ENCODE measurements at regions not wholly inside any gene's neighbourhood (a gene's known extent, or its start where the extent isn't known, plus 50 kb on each side); places are given as distances from the start of the nearest gene placed in this dataset.
A peak's percentile ranks its signal among the peaks of the same experiment; 100 is the strongest.

DNA sequence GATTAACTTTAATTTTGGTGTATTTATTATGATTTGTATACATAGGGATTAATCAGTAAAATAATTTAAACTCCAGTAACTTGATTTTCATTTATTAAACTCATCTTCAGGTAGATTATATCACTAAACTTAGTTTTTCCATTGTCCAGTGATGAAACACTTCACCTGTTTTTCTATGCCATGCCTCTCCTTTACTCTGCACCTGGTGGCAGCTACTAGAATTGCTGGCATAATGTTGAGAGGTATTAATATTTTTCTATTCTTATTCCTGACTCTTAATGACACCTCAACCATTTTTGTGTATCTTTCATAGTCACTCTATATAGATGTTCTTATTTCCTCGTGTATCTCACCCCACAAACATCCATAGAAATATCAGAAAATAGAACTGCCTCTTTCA is 940.3 kb upstream of the CRIM1 start:
- Histone ChIP-seq H3K27ac (no peak overlapping the region), H3K27me3 (no peaks in the 10 kb centered on the region), H3K9me3 (no peaks in the 10 kb centered on the region), H3K36me3 (replicated peaks in 1 of 2; ENCODE audit: insufficient read depth in 1 of 2, low read depth in 2 of 2) (no peaks in the 10 kb centered on the region), H3K4me3 (no peak overlapping the region), H3K4me1 (no peaks in the 10 kb centered on the region)
- no peak for DNase-seq
- TF ChIP-seq, protein P1, sequence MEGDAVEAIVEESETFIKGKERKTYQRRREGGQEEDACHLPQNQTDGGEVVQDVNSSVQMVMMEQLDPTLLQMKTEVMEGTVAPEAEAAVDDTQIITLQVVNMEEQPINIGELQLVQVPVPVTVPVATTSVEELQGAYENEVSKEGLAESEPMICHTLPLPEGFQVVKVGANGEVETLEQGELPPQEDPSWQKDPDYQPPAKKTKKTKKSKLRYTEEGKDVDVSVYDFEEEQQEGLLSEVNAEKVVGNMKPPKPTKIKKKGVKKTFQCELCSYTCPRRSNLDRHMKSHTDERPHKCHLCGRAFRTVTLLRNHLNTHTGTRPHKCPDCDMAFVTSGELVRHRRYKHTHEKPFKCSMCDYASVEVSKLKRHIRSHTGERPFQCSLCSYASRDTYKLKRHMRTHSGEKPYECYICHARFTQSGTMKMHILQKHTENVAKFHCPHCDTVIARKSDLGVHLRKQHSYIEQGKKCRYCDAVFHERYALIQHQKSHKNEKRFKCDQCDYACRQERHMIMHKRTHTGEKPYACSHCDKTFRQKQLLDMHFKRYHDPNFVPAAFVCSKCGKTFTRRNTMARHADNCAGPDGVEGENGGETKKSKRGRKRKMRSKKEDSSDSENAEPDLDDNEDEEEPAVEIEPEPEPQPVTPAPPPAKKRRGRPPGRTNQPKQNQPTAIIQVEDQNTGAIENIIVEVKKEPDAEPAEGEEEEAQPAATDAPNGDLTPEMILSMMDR (IDR thresholded peaks at IDR 0.05): peak in 1 of 7 experiments; percentile 6
- no peak for TF ChIP-seq POLR2A (IDR thresholded peaks at IDR 0.05)
- 24 to 35% methylated on average over 1 of the region's 1 CpG for WGBS, 2 donors
- intact Hi-C loops (cut with DNase I): no loop called here
- no peak for ATAC-seq

DNA sequence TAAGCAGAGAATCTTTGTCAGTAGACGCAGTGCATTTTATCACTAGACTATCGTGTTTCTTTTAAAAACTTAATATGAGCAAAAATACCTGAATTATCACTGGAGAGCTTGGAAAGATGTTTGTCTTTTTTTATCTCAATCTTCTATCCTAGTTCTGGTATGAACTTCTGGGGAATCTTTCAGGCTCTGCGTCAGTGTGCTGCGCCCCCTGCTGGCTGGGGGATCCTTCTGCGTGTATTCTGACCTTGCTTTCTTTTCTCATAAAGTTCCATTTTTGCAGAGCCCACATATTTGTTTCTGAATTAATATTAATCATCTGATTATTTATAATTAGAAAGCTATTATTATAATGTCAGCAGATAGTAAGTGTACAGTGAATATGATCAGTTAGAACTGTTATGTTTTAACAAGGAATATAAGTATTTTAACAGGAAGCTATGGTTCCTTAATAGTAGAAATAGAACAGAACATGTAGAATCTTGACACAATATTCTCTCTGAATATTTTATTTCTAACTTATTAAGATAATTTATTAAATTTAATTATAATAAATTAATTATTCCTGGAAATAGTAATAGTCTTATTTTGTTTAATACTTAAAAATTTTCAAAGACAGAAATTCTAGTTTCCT is 945.0 kb upstream of the CRIM1 start:
- TF ChIP-seq, protein P1 (IDR thresholded peaks at IDR 0.05): peak; percentile 75 to 95 (median 81)
- no peak for TF ChIP-seq POLR2A (IDR thresholded peaks at IDR 0.05)
- Histone ChIP-seq H3K4me3 (no peak overlapping the region), H3K9me3 (no peaks in the 10 kb centered on the region), H3K27me3 (no peaks in the 10 kb centered on the region), H3K27ac (no peak overlapping the region), H3K36me3 (replicated peaks in 1 of 2; ENCODE audit: insufficient read depth in 1 of 2, low read depth in 2 of 2) (no peaks in the 10 kb centered on the region), H3K4me1 (no peaks in the 10 kb centered on the region)
- DNase-seq (peak; percentile 31 to 60 (median 56)), ATAC-seq (peak; percentile 48)
- 35 to 37% methylated on average over 5 of the region's 5 CpGs for WGBS, 2 donors
- intact Hi-C loops (cut with DNase I): no loop called here

DNA sequence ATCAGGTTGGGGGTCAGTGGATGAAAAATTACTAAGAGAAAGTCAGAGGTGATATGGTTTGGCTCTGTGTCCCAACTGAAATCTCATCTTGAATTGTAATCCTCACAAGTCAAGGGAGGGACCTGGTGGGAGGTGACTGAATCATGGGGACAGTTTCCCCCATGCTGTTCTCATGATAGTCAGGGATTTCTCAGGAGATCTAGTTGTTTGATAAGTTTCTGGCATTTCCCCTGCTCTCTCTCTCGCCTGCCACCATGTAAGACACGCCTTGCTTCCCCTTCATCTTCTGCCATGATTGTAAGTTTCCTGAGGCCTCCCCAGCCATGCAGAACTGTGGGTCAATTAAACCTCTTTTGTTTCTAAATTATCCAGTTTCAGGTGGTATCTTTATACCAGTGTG is 945.8 kb upstream of the CRIM1 start:
- no peak for TF ChIP-seq POLR2A (IDR thresholded peaks at IDR 0.05)
- TF ChIP-seq, protein P1 (IDR thresholded peaks at IDR 0.05): no peak
- no peak for DNase-seq
- Histone ChIP-seq H3K4me1 (no peaks in the 10 kb centered on the region), H3K4me3 (no peak overlapping the region), H3K9me3 (no peaks in the 10 kb centered on the region), H3K27me3 (no peaks in the 10 kb centered on the region), H3K27ac (no peak overlapping the region), H3K36me3 (replicated peaks in 1 of 2; ENCODE audit: insufficient read depth in 1 of 2, low read depth in 2 of 2) (no peaks in the 10 kb centered on the region)
- 71 to 77% methylated on average over 2 of the region's 2 CpGs for WGBS, 2 donors
- intact Hi-C loops (cut with DNase I): loop anchor here (5.0 kb wide), 1 partner anchor 377 kb away; no protein-coding TSS in a partner anchor
- ATAC-seq: no peak

DNA sequence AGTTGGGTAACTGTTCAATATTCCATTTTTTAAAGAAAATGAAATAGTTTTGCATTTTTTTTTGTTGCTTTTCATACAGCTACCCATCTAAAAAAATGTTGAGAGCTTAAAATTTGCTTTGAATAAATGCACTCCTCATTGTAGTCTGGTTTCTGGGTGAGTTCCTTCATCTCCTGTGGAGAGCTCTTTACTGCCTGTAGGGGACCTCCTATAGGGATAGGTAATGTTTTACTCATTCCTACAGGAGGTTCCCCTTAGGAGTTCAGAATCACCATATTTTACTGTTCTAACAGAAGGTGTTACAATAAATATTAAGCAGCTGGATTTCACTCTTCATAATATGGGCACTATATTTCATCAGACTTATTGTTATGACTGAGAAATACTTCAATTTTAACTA is 947.3 kb upstream of the CRIM1 start:
- Histone ChIP-seq H3K27ac (no peak overlapping the region), H3K27me3 (no peaks in the 10 kb centered on the region), H3K9me3 (no peaks in the 10 kb centered on the region), H3K4me3 (no peak overlapping the region), H3K36me3 (replicated peaks in 1 of 2; ENCODE audit: insufficient read depth in 1 of 2, low read depth in 2 of 2) (no peaks in the 10 kb centered on the region), H3K4me1 (no peaks in the 10 kb centered on the region)
- intact Hi-C loops (cut with DNase I): loop anchor here (5.0 kb wide), 1 partner anchor 376 kb away; no protein-coding TSS in a partner anchor
- no peak for TF ChIP-seq POLR2A (IDR thresholded peaks at IDR 0.05)
- TF ChIP-seq, protein P1 (IDR thresholded peaks at IDR 0.05): no peak
- DNase-seq: no peak
- ATAC-seq: no peak
